ENCODE measurements at regions not wholly inside any gene's neighbourhood (a gene's known extent, or its start where the extent isn't known, plus 50 kb on each side); places are given as distances from the start of the nearest gene placed in this dataset.

DNA sequence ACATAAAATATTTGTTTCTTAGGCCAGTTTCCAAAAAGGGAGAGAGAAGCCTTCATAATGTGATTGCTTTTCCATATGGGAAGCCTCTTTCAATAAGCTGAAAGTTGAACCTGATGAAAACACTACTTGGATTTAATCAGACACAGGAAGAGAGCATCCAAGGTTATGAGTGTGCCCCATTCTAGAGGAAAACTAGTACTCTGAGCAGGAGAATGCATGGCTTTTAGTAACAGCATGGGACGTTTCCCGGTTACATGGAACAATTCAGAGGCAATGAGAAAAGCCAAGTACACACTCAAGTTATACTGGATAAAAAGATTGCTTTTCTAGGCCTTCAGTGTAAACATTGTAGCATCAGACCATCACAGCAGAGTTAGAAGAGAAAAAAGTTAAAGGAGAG lies 315.8 kb downstream of the ZNF516 start:
- no peak for DNase-seq

- no peak for DNase-seq
These were observed 317.9 kb downstream of the ZNF516 start for GRCh38 chr18:76177160-76177559.

- DNase-seq: no peak
These were observed 320.6 kb downstream of the ZNF516 start for GRCh38 chr18:76174451-76174850.

- DNase-seq: no peak
These were observed 325.3 kb downstream of the ZNF516 start for GRCh38 chr18:76169733-76170132.

DNA sequence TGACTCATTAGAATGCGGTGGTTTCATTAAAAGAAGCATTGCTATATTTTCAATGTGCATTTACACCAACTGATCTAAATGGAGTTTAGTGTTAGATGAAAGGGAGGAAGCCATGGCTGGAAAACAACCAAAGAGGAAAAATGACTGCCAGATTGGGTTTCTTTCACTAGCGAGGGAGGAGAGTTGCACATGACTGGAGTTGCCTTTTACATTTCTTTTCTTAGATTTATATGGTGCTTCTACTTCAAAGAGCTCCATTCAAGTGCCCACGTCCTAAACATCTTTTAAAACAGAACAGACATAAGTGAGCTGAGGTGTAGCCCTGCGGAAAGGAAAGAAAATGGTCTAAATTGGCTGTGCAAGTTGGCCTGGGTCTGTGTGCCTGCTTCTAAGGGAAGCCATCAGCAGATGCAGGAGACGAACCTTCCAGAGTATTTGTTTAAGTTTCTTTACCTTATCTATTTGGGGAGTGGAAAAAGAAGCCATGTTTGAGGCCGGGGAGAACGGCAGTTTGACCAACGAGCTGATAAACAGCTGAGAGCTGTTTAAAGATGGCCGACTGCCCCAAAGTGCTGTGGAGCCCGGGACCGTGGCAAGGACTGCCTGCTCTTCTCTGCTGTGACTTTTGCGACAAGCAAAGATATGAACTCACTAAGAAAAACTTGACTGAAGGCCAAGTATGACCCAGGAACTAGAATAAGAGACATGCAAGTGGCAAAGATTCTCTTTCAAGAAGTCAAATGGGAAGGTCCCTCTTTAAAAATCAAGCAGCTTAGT lies 327.0 kb downstream of the ZNF516 start:
- DNase-seq: no peak

DNA sequence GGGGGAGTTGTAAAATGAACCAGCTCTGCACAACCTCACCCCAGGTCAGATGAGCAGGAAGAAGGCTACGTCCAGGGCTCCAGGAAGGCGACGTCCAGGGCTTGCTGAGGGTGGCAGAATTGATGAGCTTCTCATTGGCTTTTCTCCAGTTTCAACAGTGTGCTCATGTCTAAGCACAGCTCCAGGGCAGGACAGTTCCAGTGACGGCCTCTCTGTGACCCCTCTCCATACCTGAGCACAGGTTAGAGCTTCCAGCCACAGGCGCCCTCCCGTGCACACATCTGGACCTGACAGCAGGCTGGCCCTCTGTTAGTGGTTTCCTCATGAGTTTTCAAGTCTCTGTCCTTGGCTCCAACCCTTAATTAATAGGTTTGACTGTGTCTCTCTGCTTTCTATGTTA lies 327.6 kb downstream of the ZNF516 start:
- no peak for DNase-seq

GRCh38 chr18:76162886-76163285 lies 332.2 kb downstream of the ZNF516 start:
- no peak for DNase-seq

GRCh38 chr18:76161983-76162382 lies 333.1 kb downstream of the ZNF516 start:
- DNase-seq: no peak

DNA sequence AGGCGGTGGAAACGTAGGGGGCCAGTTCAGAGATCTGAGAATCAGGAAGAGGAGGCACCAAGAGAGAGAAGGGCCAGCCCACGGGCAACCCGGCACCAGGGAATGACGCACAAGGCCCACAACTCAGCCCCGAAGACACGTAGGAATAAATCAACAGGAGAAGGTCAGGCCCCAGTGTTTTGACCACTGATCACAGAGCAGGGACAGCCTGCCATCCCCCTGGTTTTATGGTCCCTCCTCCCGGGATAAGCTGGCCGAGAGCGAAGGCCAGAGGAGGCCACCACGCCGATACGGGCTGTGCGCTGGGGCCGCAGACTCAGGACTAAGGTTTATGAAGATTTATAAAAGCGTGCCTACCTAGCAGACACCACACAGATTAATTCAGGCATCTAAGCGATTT lies 341.4 kb downstream of the ZNF516 start:
- no peak for DNase-seq

DNA sequence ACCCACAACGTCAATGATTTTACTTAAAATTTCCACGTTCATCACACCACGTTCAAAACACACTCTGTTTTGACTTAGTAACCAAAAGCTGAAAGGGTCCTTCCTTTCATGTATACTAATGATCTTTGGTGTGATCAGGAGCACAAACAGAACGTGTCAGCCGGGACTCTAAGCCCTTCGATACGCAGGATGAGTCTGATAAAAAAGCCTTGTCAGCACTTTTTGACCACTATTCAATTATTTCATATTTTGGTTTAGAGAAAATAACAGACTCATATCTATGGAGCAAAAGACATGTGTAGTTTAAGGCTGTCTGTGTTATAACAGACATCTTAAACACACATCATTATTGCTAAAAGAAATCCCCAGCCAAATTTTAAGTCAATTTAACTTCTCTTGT lies 345.3 kb downstream of the ZNF516 start:
- no peak for DNase-seq

GRCh38 chr18:76149284-76149683 lies 345.8 kb downstream of the ZNF516 start:
- no peak for DNase-seq

DNA sequence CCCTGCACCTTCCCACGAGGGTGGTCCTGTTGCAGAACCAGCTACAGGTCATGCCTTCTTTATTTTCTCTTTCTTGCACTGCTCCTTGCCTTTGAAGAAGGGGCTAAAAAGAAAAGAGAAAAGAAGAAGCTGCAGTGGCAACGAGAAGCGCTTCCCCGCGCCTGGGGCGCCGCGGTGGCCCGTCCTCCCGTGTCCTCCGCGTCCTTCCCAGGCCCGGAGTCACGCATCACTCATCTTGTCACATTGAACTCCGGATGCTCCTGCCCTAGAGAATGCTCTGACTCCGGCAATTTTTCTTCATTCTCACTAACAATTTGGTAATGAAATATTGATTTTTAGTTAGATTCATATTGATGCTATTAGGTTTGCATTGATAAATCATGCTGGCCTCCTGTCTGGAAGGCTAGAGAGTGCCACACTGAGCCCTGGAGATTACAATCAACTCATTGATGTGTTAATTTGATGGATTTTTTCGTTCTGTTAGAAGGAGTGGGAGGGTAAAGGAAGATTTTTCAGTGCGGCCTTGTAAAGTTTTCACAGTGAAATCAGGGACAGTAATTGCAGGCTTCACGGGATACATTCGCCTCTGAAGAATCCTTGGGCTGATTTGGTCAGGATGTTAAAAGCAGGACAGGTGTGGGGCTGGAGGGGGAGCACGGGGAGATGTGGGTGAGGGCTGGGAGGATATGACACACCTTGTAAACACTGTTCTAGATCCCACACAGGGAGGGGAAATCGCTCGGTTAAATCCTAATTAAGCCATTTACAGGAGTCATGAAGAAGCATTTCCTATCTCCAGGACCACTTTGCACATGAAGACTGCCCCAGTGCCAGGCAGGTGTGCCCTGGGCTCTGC lies 349.3 kb downstream of the ZNF516 start:
- no peak for DNase-seq

DNA sequence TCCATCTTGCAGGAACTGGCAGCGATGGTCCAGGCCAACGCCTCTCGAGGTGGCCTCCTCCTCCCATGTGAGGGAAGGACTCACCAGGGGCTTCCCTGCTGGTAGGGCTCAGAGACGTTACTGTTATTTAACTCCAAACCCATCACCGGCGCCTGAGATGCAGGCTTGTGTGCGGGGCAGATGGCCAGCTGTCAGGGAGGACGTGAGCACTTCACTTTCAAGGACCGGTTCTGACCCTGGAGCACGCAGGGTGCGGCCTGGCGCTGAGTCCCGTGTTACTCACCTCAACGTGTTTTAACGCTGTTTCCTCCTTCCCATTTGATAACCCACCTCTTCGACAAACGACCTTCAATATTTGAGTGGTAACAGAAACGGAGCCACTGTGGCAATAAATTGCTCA lies 350.2 kb downstream of the ZNF516 start:
- DNase-seq: no peak

GRCh38 chr18:76142611-76143010 lies 352.4 kb downstream of the ZNF516 start:
- DNase-seq: no peak

- no peak for DNase-seq
These were observed 355.2 kb downstream of the ZNF516 start for GRCh38 chr18:76139844-76140243.

DNA sequence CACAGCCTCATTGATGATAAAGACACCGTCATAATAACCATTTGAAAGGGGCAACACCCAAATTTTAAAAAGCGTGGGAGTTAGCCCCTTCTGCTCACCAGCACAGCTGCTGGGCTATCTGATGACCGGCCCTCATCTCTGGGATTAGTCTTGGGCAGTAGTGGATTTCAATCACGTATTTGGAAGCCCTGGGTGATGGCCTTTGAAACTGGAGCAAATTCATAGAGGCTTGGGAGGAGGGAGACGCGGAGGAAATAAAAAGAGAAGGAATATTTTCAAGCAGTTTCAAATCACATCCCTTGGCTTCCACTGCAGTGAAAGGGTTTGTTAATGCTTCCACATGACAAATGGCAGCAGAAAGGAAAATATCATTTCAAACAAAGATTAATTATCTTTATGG lies 357.8 kb downstream of the ZNF516 start:
- DNase-seq: no peak

- no peak for DNase-seq
These were observed 358.3 kb downstream of the ZNF516 start for GRCh38 chr18:76136701-76137100.

GRCh38 chr18:76134628-76135027 lies 360.4 kb downstream of the ZNF516 start:
- DNase-seq: no peak

DNA sequence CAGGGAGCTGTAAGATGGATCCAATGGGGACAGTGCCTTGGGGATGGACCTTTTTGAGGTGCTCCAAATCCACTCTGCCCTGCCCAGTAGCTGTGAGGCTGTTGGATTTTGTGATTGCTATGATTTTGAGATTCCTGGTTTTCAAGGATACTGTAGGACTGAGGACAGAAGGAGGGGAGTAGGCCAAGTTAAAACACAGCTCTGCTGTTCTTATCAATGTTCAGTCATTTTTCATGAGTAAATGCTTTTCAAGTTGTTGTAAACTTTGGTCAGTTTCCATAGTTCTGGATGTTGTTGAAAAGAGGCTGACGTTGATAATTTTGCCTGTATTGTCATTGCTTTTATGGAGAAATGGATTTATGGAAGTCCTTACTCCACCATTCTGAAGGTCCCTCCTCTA lies 361.2 kb downstream of the ZNF516 start:
- DNase-seq: no peak

- DNase-seq: no peak
These were observed 363.3 kb downstream of the ZNF516 start for GRCh38 chr18:76131738-76132137.

DNA sequence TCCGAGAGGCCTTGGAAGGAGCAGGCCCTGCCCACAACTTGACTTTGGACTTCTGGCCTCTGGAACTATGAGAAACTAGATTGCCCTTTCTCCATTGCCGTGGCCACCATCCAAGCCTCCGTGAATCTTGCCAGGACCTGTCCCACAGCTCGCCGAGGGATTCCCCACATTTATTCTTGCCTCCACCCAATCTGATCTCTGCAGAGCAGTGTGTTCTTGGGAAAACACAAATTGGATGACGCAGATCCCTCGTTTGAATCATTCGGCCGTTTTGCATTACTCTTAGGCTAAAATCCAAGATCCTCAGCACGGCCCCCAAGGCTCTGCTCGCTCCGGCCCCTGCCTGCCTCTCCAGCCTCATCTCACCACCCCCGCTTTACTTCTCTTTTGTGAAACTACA lies 364.2 kb downstream of the ZNF516 start:
- DNase-seq: no peak

DNA sequence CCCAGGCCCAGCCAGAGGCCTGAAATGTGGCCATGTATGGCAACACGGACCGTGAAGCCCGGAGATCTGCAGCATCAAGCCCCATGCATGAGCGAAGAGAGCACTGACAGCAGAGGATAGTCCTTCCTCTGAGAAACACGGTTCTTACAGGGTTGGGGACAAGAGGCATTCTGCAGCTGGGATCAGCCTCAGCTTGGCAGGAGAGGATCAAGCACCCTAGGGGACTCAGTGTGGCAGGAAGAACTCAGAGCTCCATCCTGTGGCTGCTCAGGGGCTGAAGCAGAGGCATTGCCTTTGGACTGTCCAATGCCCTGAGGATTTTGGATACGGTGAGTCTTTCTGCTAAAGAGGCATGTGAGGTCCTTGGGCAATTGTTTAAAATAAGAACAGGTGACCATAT lies 368.7 kb downstream of the ZNF516 start:
- DNase-seq: no peak

DNA sequence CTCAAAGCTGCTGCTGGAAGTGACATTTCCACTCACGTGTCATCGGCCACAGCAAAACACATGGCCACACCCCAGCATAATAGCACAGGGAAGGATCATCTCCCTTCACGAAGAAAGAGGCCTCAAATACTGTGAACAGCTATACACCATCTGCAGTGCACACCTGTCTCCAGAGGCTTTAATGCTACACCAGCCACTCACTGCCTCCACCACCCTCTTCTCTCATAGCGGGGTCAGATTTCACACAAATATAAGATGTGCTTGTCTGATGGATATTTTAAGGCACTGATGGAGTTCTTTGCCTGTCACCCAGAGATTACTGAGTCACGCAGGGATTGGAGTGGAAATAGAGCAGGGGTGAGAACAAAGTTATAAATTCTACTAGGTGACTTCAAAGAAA lies 374.0 kb downstream of the ZNF516 start:
- no peak for DNase-seq

GRCh38 chr18:76115580-76115979 lies 379.5 kb downstream of the ZNF516 start:
- DNase-seq: no peak
